ENCODE measurements at regions not wholly inside any gene's neighbourhood (a gene's known extent, or its start where the extent isn't known, plus 50 kb on each side); places are given as distances from the start of the nearest gene placed in this dataset.

- H4K20me1 ChIP-seq (ENCODE audit: insufficient read depth, low read length): no peaks in the 10 kb centered on the region
- H3K4me3 ChIP-seq (replicated peaks in 1 of 3; ENCODE audit: insufficient read depth in 1 of 3, low read depth in 2 of 3, low read length in 3 of 3): no peak overlapping the region
- H3K79me2 ChIP-seq (ENCODE audit: insufficient read depth, low read length): no peaks in the 10 kb centered on the region
- H2AFZ ChIP-seq (ENCODE audit: low read length): no peak overlapping the region
- no peak overlapping the region for H3K9ac ChIP-seq (ENCODE audit: insufficient read depth, low read depth, low read length)
- in situ Hi-C loops (cut with HindIII; ENCODE audit: extremely low pct_ligation_motif_present, low pct_unique_long_range_greater_than_20kb) (no loop called here), intact Hi-C loops (cut with micrococcal nuclease; ENCODE audit: unreplicated experiment) (no loop called here)
- no peaks in the 10 kb centered on the region for H3K9me3 ChIP-seq (ENCODE audit: low read length)
- no peak for ATAC-seq
- H3K27ac ChIP-seq (ENCODE audit: extremely low read length, insufficient read depth, low read length): no peak overlapping the region
- POLR2A ChIA-PET: no interaction called here
- no peak overlapping the region for H3K4me2 ChIP-seq (ENCODE audit: low read depth, low read length)
- CTCF ChIA-PET (ENCODE audit: low intra/inter-chr PET ratio, low total read pairs): no interaction called here
- WGBS (ENCODE audit: low lambda C conversion rate): 60% methylated on average over 9 of the region's 9 CpGs
- no peak for FAIRE-seq
- H3K4me1 ChIP-seq (ENCODE audit: insufficient read depth, low read length): peaks cover 15% of the 10 kb centered on the region
- BruUV-seq (replicated peaks): no TSS peak
- TF ChIP-seq ZFP36L1 (CRISPR knock-in tag; IDR thresholded peaks at IDR 0.05) (no peak), RNF219 (CRISPR knock-in tag; IDR thresholded peaks at IDR 0.05) (no peak), PLSCR1 (CRISPR knock-in tag; IDR thresholded peaks at IDR 0.05; ENCODE audit: borderline replicate concordance) (no peak), ZNF235 (CRISPR knock-in tag; IDR thresholded peaks at IDR 0.05; ENCODE audit: borderline replicate concordance) (no peak), SSRP1 (CRISPR knock-in tag; IDR thresholded peaks at IDR 0.05) (no peak), SMC3 (IDR thresholded peaks at IDR 0.05; ENCODE audit: low read length) (no peak), THYN1 (CRISPR knock-in tag; IDR thresholded peaks at IDR 0.05; ENCODE audit: borderline replicate concordance, low read depth) (no peak), YEATS4 (CRISPR knock-in tag; IDR thresholded peaks at IDR 0.05; ENCODE audit: borderline replicate concordance) (no peak), IRF9 (CRISPR knock-in tag; IDR thresholded peaks at IDR 0.05; ENCODE audit: borderline replicate concordance) (no peak), MAFG (CRISPR knock-in tag; IDR thresholded peaks at IDR 0.05) (no peak), DNMT1 (CRISPR knock-in tag; IDR thresholded peaks at IDR 0.05) (no peak), ZBTB34 (CRISPR knock-in tag; IDR thresholded peaks at IDR 0.05) (no peak), FIP1L1 (IDR thresholded peaks at IDR 0.05; ENCODE audit: borderline replicate concordance, insufficient read depth, low read depth, low read length) (no peak), MTF2 (CRISPR knock-in tag; IDR thresholded peaks at IDR 0.05; ENCODE audit: borderline replicate concordance) (no peak), HOXA7 (CRISPR knock-in tag; IDR thresholded peaks at IDR 0.05) (no peak), ZNF570 (CRISPR knock-in tag; IDR thresholded peaks at IDR 0.05; ENCODE audit: borderline replicate concordance) (no peak), ARID2 (CRISPR knock-in tag; IDR thresholded peaks at IDR 0.05; ENCODE audit: borderline replicate concordance) (no peak), NR2F6 (IDR thresholded peaks at IDR 0.05) (no peak), NR2F6 (CRISPR knock-in tag; IDR thresholded peaks at IDR 0.05) (no peak), ESRRA (CRISPR knock-in tag; IDR thresholded peaks at IDR 0.05; ENCODE audit: low read depth) (no peak)
- H3K36me3 ChIP-seq (replicated peaks in 1 of 2; ENCODE audit: control insufficient read depth in 1 of 2, insufficient read depth in 2 of 2, low read length in 2 of 2): no peaks in the 10 kb centered on the region
- H3K27me3 ChIP-seq (ENCODE audit: control insufficient read depth in 1 of 2, insufficient read depth in 2 of 2, low read length in 2 of 2): peaks cover 0 to 11% of the 10 kb centered on the region in 2 experiments; a peak in 2 of 5 replicates
- no peak for DNase-seq (ENCODE audit: low spot score)
Observed at GRCh38 chr3:194857469-194858113, 171.9 kb downstream of the FAM43A start.
